ENCODE measurements at regions not wholly inside any gene's neighbourhood (a gene's known extent, or its start where the extent isn't known, plus 50 kb on each side); places are given as distances from the start of the nearest gene placed in this dataset.
A peak's percentile ranks its signal among the peaks of the same experiment; 100 is the strongest.

- no peak overlapping the region for H3K27ac ChIP-seq
- TF ChIP-seq CTCF (IDR thresholded peaks at IDR 0.05), result no peak
- TF ChIP-seq ZFX (IDR thresholded peaks at IDR 0.05; ENCODE audit: borderline replicate concordance), result no peak
Measured at GRCh38 chr4:111930659-111931058, 214.6 kb upstream of the FAM241A start.

- no peak overlapping the region for H3K27ac ChIP-seq
- TF ChIP-seq ZFX (IDR thresholded peaks at IDR 0.05; ENCODE audit: borderline replicate concordance), result no peak
- no peak for TF ChIP-seq CTCF (IDR thresholded peaks at IDR 0.05)
Measured at GRCh38 chr4:111933703-111934102, 211.6 kb upstream of the FAM241A start.

- no peak for TF ChIP-seq CTCF (IDR thresholded peaks at IDR 0.05)
- no peak for TF ChIP-seq ZFX (IDR thresholded peaks at IDR 0.05; ENCODE audit: borderline replicate concordance)
- no peak overlapping the region for H3K27ac ChIP-seq
Measured at GRCh38 chr4:111934314-111934713, 210.9 kb upstream of the FAM241A start.

GRCh38 chr4:111937368-111937767 lies 207.9 kb upstream of the FAM241A start:
- peak; percentile 74 for TF ChIP-seq CTCF (IDR thresholded peaks at IDR 0.05)
- no peak for TF ChIP-seq ZFX (IDR thresholded peaks at IDR 0.05; ENCODE audit: borderline replicate concordance)
- no peak overlapping the region for H3K27ac ChIP-seq

- no peak for TF ChIP-seq CTCF (IDR thresholded peaks at IDR 0.05)
- no peak for TF ChIP-seq ZFX (IDR thresholded peaks at IDR 0.05; ENCODE audit: borderline replicate concordance)
- H3K27ac ChIP-seq, result no peak overlapping the region
Measured at GRCh38 chr4:111941957-111942356, 203.3 kb upstream of the FAM241A start.

- H3K27ac ChIP-seq, result no peak overlapping the region
- no peak for TF ChIP-seq ZFX (IDR thresholded peaks at IDR 0.05; ENCODE audit: borderline replicate concordance)
- TF ChIP-seq CTCF (IDR thresholded peaks at IDR 0.05), result peak; percentile 89
Measured at GRCh38 chr4:111943796-111944203, 201.5 kb upstream of the FAM241A start.

GRCh38 chr4:111945014-111945413 lies 200.2 kb upstream of the FAM241A start:
- TF ChIP-seq CTCF (IDR thresholded peaks at IDR 0.05) (no peak), ZFX (IDR thresholded peaks at IDR 0.05; ENCODE audit: borderline replicate concordance) (no peak)
- H3K27ac ChIP-seq, result no peak overlapping the region
